Activated CD8-positive, alpha-beta memory T cell treated with anti-CD3 and anti-CD28 coated beads for 1 hour (primary cell): ENCODE measurements at regions not wholly inside any gene's neighbourhood (a gene's known extent, or its start where the extent isn't known, plus 50 kb on each side); places are given as distances from the start of the nearest gene placed in this dataset.

Experiments
- DNase-seq, 2 donors: peaks; one replicate each; pipeline ENCODE4 v3.0.0-alpha.2; 2020; ENCODE audit warnings: low read depth in 1 of 2; ENCODE audit errors: extremely low read depth in 1 of 2

DNA sequence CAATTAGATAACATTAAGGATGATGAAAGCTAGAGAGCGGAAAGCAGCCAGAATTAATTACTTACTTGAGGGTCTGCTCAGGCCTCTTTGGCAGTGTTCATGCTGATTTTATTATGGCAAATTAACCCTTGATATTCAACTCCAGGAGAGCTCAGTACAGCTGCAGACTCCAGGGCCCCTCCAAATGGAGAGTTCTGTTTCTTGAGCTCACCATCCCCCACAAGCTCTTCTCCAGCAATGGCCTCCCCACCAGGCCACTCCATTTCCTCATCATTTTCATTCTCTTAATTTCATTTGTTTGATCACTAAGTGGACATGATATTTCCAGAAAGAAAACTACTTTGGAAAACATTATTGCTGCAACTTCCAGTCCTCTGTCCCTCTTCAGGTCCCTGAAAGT is 513.3 kb upstream of the NOX3 start:
- DNase-seq, result no peak

DNA sequence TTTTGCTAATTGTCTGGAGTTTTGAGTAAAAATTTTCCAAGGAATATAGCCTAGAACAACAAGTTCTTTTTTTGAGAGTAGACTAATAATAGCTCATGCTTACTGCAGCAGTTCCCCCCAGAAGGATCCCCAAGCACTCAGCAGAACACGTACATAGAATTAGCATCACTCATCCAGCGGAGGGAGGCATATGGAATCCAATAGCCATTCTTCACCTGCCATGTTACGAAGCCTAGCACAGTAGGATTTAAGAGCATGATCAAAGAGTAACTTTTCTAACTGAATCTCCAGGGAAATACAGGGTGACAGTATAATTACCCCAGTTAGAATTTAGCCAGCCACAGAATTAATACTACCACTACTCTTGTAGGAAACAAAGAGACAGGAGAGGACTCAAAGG is 511.7 kb upstream of the NOX3 start:
- no peak for DNase-seq

DNA sequence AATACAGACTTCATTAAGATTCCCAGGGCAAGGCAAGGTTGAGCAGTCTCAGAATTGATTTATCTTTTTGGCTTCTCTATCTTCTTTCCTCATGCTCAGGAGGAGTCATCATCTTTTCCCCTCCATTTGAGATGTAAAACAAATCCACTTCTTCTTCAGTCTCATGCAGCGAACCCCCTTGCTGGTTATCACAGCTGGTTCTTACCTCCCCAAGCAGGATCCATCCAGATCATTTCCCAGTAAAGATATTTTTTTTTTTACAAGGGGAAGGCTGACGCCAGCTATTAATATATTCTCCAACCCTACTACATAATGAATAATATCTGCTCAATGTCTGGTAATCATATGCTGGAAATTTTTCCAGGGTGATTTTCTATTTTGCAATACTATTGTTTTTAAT is 508.9 kb upstream of the NOX3 start:
- DNase-seq, result no peak

DNA sequence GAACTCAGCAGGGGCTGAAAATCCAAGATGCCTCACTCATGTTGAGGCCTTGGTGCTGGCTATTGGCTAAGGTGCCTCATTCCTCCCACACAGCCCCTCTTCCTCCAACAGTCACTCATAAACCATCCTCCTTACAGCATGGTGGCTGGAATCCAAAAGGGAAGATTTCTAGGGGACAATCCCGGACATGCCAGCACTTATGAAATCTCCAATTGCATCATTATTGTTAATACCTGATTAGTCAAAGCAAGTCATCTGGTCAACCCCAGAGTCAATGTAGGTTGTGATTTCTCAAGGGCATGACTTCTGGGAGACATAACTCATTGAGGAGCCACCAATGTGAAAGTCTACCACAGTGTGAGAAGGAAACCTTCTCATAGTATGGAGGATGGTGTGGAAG is 506.6 kb upstream of the NOX3 start:
- no peak for DNase-seq

- DNase-seq, result no peak
These were observed 504.4 kb upstream of the NOX3 start for GRCh38 chr6:155959898-155960495.

GRCh38 chr6:155958550-155958949 is 502.9 kb upstream of the NOX3 start:
- no peak for DNase-seq

DNA sequence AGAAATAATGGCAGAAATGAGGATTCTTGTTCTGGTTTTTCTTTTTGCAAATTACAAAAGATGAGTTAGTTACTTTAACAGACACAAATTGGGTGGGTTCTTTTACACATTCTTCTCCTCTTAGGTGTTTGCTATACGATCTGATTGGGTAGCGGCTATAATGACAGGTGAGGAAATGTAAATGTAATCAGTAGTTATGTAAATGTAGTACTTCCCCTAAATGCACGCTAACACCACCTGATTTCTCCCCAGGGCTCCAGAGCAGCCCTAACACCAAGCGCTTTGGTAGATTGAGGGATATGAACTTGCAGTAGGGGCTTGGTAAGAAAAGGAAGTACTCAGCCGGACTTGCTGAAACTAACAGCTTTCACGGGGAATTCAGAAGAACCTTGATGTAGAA is 499.4 kb upstream of the NOX3 start:
- no peak for DNase-seq

DNA sequence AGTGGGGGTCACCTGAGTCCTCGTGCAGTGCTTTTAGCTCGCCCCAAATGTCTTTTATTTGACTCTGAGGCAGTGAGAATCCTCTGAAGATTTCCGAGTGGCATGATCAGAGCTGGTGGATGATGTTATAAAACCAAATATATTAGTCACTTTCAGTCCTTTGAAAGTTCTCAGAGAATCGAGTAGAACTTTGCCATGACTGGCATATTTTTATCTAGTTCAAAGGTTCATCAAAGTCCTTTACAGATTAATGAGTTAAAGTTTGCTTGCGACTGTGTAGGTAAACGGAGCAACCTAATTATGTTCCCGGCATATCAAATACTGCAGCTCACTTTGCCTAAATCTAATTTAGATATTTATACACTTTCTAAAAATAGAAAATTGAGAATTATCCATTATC is 498.5 kb upstream of the NOX3 start:
- DNase-seq, result no peak

GRCh38 chr6:155949256-155949655 is 493.6 kb upstream of the NOX3 start:
- no peak for DNase-seq

DNA sequence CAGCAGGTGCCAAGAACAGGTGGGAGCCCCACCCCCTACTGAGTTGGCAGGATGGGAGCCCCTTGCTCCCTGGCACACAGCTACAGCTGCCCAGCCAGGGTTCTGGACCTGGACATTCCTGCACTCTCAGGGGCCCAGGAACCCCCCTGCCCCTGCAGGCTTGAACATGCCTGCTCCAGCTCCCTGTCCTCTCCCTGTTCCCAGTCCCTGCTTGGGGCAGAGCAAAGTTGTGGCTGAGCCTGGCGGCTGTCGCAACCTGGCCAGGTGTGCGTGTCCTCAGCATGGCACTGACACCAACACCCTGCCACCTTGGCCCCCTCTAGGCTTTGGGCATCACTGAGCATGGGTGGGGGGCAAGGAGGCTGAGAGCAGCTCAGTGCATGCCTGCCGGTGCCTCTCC is 491.2 kb upstream of the NOX3 start:
- no peak for DNase-seq

DNA sequence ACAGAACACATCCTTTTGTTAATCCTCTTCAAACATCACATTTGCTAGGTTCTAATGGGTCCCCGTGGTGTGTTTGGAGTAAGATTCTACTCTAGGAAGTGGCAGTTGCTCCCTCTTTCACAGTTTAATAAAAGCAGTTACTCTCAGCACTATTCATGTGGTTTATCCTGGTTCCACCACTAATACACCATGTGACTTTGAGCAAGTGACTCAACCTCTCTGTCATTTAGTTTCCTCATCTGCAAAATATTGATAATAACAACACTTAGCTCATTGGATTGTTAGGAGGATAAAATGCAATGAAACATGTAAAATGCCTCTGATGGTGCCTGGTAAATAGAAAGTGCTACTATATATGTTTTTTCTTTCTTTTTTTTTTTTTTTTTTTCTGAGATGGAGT is 488.0 kb upstream of the NOX3 start:
- no peak for DNase-seq

GRCh38 chr6:155939253-155939652 is 483.6 kb upstream of the NOX3 start:
- no peak for DNase-seq

DNA sequence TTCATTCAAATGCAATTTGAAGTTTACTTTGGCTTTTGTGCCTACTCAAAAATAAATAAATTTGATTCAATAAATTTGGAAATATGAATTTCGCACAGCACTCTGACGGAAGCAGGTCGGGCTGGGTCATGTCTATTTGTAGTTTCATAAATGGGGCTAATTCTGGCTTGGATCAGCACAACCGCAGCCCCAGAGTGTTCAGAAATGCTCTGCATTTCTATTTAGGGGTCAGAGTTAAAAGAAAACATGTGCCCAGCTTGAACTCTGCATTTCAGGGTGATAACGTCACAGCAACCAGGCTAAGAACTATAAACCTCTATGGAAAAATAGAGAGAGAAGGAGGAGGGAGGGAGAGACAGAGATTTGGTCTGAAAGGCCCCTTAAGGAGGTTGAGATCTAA is 480.9 kb upstream of the NOX3 start:
- no peak for DNase-seq

- no peak for DNase-seq
These were observed 480.5 kb upstream of the NOX3 start for GRCh38 chr6:155936127-155936526.

DNA sequence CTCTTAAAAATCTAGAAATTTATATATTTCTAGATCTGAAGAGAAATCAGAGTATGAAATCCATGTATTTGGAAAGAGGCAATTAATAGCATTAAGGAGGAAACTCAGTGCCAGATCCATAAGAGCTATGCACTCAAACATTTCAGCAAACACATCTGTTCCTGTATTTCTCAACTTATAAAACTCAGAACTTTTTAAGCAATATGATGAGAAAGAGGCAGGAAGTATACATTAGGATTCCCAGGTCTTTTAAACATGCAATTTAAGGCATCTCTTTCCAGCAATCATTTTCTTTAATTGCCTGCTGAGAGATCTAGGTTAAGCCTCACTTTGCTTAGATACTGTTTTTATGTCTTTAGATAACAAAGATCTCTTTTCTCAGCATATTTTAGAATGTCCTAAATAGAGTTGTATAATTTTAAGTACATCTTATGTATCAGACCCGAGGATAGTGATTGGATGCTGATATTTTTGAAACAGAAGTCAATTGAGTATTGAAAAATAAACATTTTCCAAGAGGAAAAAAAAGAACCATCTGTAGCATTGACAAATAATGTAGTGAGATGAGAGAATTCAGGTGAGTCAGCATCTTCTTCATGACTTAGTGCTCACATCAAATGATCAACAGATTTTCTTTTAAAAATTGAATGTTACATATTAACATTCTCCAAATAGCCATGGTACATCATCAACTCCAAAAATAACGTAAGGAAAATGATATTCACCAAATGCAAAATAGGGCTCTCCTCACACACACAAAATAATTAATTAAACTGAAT is 461.4 kb upstream of the NOX3 start:
- no peak for DNase-seq

- DNase-seq, result no peak
These were observed 460.0 kb upstream of the NOX3 start for GRCh38 chr6:155915651-155916050.

DNA sequence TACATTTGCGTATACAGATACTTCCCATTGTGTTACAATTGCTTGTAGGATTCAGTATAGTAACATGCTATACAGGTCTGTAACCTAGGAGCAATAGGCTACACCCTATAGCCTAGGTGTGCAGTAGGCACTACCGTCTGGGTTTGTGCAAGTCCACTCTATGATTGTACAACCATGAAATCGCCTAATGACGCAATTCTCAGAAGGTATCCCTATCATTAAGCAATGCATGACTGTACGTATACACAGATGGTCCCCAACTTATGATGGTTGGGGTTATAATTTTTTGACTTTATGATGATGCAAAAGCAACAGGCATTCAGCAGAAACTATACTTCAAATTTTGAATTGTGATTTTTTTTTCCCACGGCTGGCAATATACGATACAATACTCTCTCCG is 458.2 kb upstream of the NOX3 start:
- DNase-seq, result no peak

GRCh38 chr6:155909710-155910109 is 454.1 kb upstream of the NOX3 start:
- DNase-seq, result no peak

DNA sequence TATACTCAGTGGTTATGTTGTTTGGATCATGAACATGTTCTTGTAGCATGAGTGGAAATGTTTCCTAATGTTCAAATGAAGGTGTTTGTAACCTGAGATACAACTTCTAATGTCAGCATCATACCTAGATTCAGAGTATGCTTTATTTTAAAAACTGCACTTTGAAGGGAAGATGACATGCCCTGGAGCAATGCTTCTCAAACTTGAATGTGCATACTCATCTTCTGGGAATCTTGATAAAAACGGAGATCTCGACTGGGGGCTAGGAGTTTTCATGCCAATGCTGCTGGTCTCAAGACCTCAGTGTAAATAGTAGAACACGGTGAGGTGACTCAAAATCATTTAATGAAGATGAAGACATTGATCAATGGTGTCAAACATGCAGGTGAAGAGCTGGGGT is 440.0 kb upstream of the NOX3 start:
- no peak for DNase-seq

DNA sequence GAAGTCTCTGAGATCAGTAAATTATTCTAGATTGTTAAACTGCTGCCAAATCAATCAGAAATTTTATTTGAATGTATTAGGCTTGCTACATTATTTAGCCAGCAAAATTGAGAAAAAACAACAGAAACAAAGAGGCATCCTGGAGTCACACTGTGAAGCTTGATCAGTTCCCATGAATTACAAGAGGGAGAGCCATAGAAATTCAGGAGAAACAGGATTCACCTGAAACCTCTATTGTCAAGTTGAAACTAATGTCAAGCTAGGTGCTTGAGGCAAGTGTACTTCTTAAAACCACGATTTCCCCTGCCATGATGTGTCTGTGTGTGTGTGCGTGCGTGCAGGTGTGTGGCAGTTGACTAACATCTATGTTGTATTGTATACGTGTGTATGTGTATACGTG is 439.1 kb upstream of the NOX3 start:
- DNase-seq, result no peak

- DNase-seq, result no peak
These were observed 438.6 kb upstream of the NOX3 start for GRCh38 chr6:155894262-155894661.

GRCh38 chr6:155890409-155890808 is 434.8 kb upstream of the NOX3 start:
- no peak for DNase-seq

GRCh38 chr6:155889410-155889809 is 433.8 kb upstream of the NOX3 start:
- DNase-seq, result no peak
